Neural cell (in vitro differentiated cells): ENCODE measurements at regions not wholly inside any gene's neighbourhood (a gene's known extent, or its start where the extent isn't known, plus 50 kb on each side); places are given as distances from the start of the nearest gene placed in this dataset.

ENCODE experiments used
- H2AFZ ChIP-seq: fragments of 200-600, 300-800 bp; sonication (generic), shearing (Covaris generic); 2 replicates; pipeline ENCODE4 v1.6.0; 2014; ENCODE audit warnings: low read depth, mild to moderate bottlenecking, antibody characterized with exemption, low read length, moderate library complexity
- H3F3A ChIP-seq: fragments of 200-600 bp; shearing (Covaris generic); 2 replicates; pipeline ENCODE4 v1.6.1; 2016; ENCODE audit warnings: mild to moderate bottlenecking, moderate library complexity, mixed read lengths, antibody characterized with exemption, low read length; ENCODE audit not compliant: insufficient read depth, poor library complexity, severe bottlenecking
- H3K27ac ChIP-seq: fragments of 200-600, 300-800 bp; sonication (generic), shearing (Covaris generic); 2 replicates; pipeline ENCODE4 v1.5.1; 2014; ENCODE audit warnings: mild to moderate bottlenecking, low read length, moderate library complexity
- H3K27me3 ChIP-seq: fragments of 300-800, 200-600 bp; sonication (generic), shearing (Covaris generic); 2 replicates; pipeline ENCODE4 v1.6.0; 2014; ENCODE audit warnings: mild to moderate bottlenecking, low read depth, low read length, moderate library complexity; ENCODE audit not compliant: insufficient read depth
- H3K36me3 ChIP-seq: fragments of 300-800, 200-600 bp; sonication (generic), shearing (Covaris generic); 2 replicates; pipeline ENCODE4 v1.5.1; 2014; ENCODE audit warnings: mild to moderate bottlenecking, antibody characterized with exemption, low read length, moderate library complexity; ENCODE audit not compliant: insufficient read depth
- H3K4me2 ChIP-seq: fragments of 300-800, 200-600 bp; sonication (generic), shearing (Covaris generic); 2 replicates; pipeline ENCODE4 v1.6.0; 2014; ENCODE audit warnings: mild to moderate bottlenecking, low read length
- H3K4me3 ChIP-seq: fragments of 300-800, 200-600 bp; sonication (generic), shearing (Covaris generic); 2 replicates; pipeline ENCODE4 v1.5.1; 2014; ENCODE audit warnings: mild to moderate bottlenecking, low read length, moderate library complexity
- H3K79me2 ChIP-seq: fragments of 200-600 bp; shearing (Covaris generic); replicated peaks from 2 replicates; pipeline ENCODE4 v1.6.0; 2014; ENCODE audit warnings: mild to moderate bottlenecking, low read length, moderate library complexity; ENCODE audit not compliant: insufficient read depth
- H3K9ac ChIP-seq: fragments of 300-800, 200-600 bp; sonication (generic), shearing (Covaris generic); 2 replicates; pipeline ENCODE4 v1.6.1; 2016; ENCODE audit warnings: mild to moderate bottlenecking, low read length, mixed read lengths
- H3K9me2 ChIP-seq: fragments of 200-600 bp; shearing (Covaris generic); 2 replicates; pipeline ENCODE4 v1.6.1; 2016; ENCODE audit warnings: mild to moderate bottlenecking, low read length, mixed read lengths; ENCODE audit not compliant: insufficient read depth
- H3K9me3 ChIP-seq: fragments of 200-600, 300-800 bp; sonication (generic), shearing (Covaris generic); 2 replicates; pipeline ENCODE4 v1.6.1; 2016; ENCODE audit warnings: mild to moderate bottlenecking, mixed run types, low read length, moderate library complexity, mixed read lengths
- H4K20me1 ChIP-seq: fragments of 200-600 bp; shearing (Covaris generic); 2 replicates; pipeline ENCODE4 v1.6.1; 2016; ENCODE audit warnings: mild to moderate bottlenecking, mixed run types; ENCODE audit not compliant: insufficient read depth
- EP300 ChIP-seq: fragments of 450-650 bp; conservative IDR thresholded peaks from 2 replicates; pipeline ENCODE4 v1.6.1; 2014; ENCODE audit warnings: antibody characterized with exemption, mild to moderate bottlenecking, moderate library complexity; ENCODE audit not compliant: poor library complexity, severe bottlenecking
- EZH2 ChIP-seq: fragments of 200-600, 300-800 bp; shearing (Covaris generic), sonication (generic); IDR thresholded peaks from 2 replicates; pipeline ENCODE4 v1.6.1; 2014; ENCODE audit warnings: antibody characterized with exemption, low read length, borderline replicate concordance, mild to moderate bottlenecking; ENCODE audit not compliant: insufficient read depth, poor library complexity, severe bottlenecking
- MXI1 ChIP-seq: fragments of 450-650 bp; conservative IDR thresholded peaks from 2 replicates; pipeline ENCODE4 v1.6.1; 2014; ENCODE audit warnings: antibody characterized with exemption, mild to moderate bottlenecking; ENCODE audit not compliant: poor library complexity, severe bottlenecking
- POLR2AphosphoS5 ChIP-seq: IDR thresholded peaks from 2 replicates; pipeline ENCODE4 v1.6.1; 2012
- RAD21 ChIP-seq: fragments of 450-650 bp; conservative IDR thresholded peaks from 2 replicates; pipeline ENCODE4 v1.6.1; 2014; ENCODE audit warnings: antibody characterized with exemption, mild to moderate bottlenecking, moderate library complexity
- SMC3 ChIP-seq: fragments of 450-650 bp; conservative IDR thresholded peaks from 2 replicates; pipeline ENCODE4 v1.6.1; 2014; ENCODE audit warnings: antibody characterized with exemption, mild to moderate bottlenecking, moderate library complexity; ENCODE audit not compliant: poor library complexity
- TAF1 ChIP-seq: IDR thresholded peaks from 2 replicates; pipeline ENCODE4 v1.6.1; 2012; ENCODE audit warnings: low read depth
- TF ChIP-seq, protein P1 (sequence below): IDR thresholded peaks from 2 replicates; pipeline ENCODE4 v1.6.1; 2012; ENCODE audit warnings: borderline replicate concordance
- TF ChIP-seq, protein P2 (sequence below): fragments of 450-650 bp; IDR thresholded peaks from 2 replicates; pipeline ENCODE4 v1.5.1; 2014; ENCODE audit warnings: antibody characterized with exemption, mild to moderate bottlenecking, moderate library complexity; ENCODE audit not compliant: poor library complexity, severe bottlenecking

DNA sequence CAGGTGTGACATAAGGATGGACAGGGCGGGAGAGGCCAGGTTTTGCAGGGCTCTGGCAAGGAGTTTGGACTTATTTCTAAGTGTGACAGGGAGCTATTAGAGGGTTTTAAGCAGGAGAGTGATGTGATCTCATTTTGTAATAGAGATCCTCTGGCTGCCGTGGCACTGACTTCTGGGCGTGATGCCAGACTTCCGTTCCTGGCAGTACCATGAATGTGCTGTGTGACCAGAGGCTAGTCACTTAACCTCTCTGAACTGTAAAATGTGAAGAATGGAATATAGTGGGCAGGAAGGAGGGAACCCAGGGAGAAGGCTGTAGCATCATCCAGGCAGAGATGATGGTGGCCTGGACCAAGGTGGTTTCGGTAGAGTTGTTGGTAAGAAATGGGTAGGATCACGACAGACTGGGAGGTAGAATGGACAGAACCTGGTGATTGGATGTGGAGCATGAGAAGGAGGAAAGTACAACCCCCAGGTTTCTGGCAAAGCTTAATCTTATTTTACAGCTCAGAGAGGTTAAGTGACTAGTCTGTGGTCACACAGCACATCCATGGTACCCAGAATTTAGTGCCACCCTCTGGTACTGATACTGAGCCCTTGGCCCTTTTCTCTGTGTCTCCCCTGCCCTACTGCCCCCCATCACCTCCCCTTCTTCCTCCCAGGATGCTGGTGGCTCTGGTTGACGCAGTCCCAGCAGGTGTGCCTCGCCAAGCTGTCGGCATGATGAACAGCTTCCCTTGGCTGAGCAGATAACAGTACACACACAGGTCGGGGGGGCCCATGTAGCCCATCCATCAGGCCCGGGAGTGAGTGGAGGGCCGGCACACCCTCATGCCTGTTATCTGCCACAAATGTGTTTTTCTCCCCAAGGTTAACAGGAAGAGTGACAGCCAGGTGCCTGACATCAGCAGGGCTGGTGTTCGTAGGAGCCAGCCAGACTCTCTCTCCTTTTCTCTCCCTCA lies 52.9 kb upstream of the CTNNBL1 start:
- Histone ChIP-seq H3K27me3 (no peaks in the 10 kb centered on the region), H3K9me2 (no peaks in the 10 kb centered on the region), H2AFZ (no peak overlapping the region), H3K79me2 (no peaks in the 10 kb centered on the region), H3K4me2 (no peak overlapping the region), H3K4me3 (no peak overlapping the region), H4K20me1 (no peaks in the 10 kb centered on the region), H3K9me3 (no peaks in the 10 kb centered on the region), H3F3A (no peaks in the 10 kb centered on the region), H3K27ac (no peak overlapping the region), H3K36me3 (no peaks in the 10 kb centered on the region), H3K9ac (no peak overlapping the region)
- TF ChIP-seq POLR2AphosphoS5 (no peak), RAD21 (no peak), EP300 (no peak), EZH2 (no peak), TAF1 (no peak), SMC3 (no peak), MXI1 (no peak)
- TF ChIP-seq, protein P1, sequence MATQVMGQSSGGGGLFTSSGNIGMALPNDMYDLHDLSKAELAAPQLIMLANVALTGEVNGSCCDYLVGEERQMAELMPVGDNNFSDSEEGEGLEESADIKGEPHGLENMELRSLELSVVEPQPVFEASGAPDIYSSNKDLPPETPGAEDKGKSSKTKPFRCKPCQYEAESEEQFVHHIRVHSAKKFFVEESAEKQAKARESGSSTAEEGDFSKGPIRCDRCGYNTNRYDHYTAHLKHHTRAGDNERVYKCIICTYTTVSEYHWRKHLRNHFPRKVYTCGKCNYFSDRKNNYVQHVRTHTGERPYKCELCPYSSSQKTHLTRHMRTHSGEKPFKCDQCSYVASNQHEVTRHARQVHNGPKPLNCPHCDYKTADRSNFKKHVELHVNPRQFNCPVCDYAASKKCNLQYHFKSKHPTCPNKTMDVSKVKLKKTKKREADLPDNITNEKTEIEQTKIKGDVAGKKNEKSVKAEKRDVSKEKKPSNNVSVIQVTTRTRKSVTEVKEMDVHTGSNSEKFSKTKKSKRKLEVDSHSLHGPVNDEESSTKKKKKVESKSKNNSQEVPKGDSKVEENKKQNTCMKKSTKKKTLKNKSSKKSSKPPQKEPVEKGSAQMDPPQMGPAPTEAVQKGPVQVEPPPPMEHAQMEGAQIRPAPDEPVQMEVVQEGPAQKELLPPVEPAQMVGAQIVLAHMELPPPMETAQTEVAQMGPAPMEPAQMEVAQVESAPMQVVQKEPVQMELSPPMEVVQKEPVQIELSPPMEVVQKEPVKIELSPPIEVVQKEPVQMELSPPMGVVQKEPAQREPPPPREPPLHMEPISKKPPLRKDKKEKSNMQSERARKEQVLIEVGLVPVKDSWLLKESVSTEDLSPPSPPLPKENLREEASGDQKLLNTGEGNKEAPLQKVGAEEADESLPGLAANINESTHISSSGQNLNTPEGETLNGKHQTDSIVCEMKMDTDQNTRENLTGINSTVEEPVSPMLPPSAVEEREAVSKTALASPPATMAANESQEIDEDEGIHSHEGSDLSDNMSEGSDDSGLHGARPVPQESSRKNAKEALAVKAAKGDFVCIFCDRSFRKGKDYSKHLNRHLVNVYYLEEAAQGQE: no peak
- TF ChIP-seq, protein P2, sequence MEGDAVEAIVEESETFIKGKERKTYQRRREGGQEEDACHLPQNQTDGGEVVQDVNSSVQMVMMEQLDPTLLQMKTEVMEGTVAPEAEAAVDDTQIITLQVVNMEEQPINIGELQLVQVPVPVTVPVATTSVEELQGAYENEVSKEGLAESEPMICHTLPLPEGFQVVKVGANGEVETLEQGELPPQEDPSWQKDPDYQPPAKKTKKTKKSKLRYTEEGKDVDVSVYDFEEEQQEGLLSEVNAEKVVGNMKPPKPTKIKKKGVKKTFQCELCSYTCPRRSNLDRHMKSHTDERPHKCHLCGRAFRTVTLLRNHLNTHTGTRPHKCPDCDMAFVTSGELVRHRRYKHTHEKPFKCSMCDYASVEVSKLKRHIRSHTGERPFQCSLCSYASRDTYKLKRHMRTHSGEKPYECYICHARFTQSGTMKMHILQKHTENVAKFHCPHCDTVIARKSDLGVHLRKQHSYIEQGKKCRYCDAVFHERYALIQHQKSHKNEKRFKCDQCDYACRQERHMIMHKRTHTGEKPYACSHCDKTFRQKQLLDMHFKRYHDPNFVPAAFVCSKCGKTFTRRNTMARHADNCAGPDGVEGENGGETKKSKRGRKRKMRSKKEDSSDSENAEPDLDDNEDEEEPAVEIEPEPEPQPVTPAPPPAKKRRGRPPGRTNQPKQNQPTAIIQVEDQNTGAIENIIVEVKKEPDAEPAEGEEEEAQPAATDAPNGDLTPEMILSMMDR: no peak

DNA sequence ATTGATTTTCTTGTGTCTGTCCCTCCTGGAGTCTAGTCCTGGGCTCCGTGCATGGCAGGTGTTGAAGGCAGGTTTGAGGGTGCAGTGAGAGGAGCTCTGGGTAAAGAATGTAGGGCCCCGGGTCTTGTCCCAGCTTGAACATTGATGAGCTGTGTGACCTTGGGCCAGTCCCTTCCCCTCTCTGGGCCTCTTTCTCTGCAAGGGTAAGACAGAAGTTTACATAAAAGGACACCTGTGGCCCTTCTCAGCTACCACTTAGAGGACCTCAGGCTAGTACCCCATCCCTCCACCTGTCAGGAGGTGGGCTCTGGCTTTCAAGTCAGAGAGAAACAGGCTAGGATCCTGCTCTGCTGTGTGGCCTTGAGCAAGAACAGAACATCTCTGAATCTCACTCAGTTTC lies 55.3 kb upstream of the CTNNBL1 start:
- Histone ChIP-seq H3K27me3 (no peaks in the 10 kb centered on the region), H3K79me2 (no peaks in the 10 kb centered on the region), H3K27ac (no peak overlapping the region), H3F3A (no peaks in the 10 kb centered on the region), H3K9me2 (no peaks in the 10 kb centered on the region), H2AFZ (no peak overlapping the region), H3K36me3 (no peaks in the 10 kb centered on the region), H4K20me1 (no peaks in the 10 kb centered on the region), H3K9ac (no peak overlapping the region), H3K9me3 (peaks cover 3% of the 10 kb centered on the region), H3K4me2 (no peak overlapping the region), H3K4me3 (no peak overlapping the region)
- TF ChIP-seq TAF1 (no peak), EP300 (no peak), SMC3 (no peak), EZH2 (no peak), POLR2AphosphoS5 (no peak), RAD21 (no peak), MXI1 (no peak)
- TF ChIP-seq, protein P1: no peak
- TF ChIP-seq, protein P2: no peak
